Activated CD4-positive, alpha-beta memory T cell treated with anti-CD3 and anti-CD28 coated beads, Interleukin-2, amount 10 ng/mL, durations not matched to agents 7 days and 5 days (primary cell): ENCODE measurements at regions not wholly inside any gene's neighbourhood (a gene's known extent, or its start where the extent isn't known, plus 50 kb on each side); places are given as distances from the start of the nearest gene placed in this dataset.
"Not testable (repeated sequence)": the region's sequence is repeated elsewhere in the genome, so short reads cannot be mapped to it uniquely, and the experiment has no call there.

Experiments
- CTCF ChIA-PET: fragments of 350-600 bp; sonication (Branson Sonifier 250); formaldehyde crosslinking; loops from one replicate; lab custom pipeline; 2021; ENCODE audit warnings: antibody characterized with exemption, inconsistent platforms; lab: Charles Lee
- POLR2A ChIA-PET: fragments of 350-600 bp; sonication (Branson Sonifier 250); formaldehyde crosslinking; loops from one replicate; lab custom pipeline; 2021; ENCODE audit warnings: antibody characterized with exemption; lab: Charles Lee
- DNase-seq: peaks from one replicate; pipeline ENCODE4 v3.0.0-alpha.2; 2020
- H3K27ac Mint-ChIP-seq: one replicate; pipeline ENCODE4 v1.8.0; 2021; ENCODE audit warnings: mild to moderate bottlenecking, mixed read lengths
- H3K27me3 Mint-ChIP-seq: one replicate; pipeline ENCODE4 v1.8.0; 2021; ENCODE audit warnings: mixed read lengths
- H3K36me3 Mint-ChIP-seq: one replicate; pipeline ENCODE4 v1.8.0; 2021; ENCODE audit warnings: low read depth, mixed read lengths
- H3K4me1 Mint-ChIP-seq: one replicate; pipeline ENCODE4 v1.8.0; 2021; ENCODE audit warnings: mixed read lengths
- H3K4me3 Mint-ChIP-seq: one replicate; pipeline ENCODE4 v1.8.0; 2021; ENCODE audit warnings: mild to moderate bottlenecking, mixed read lengths
- H3K9me3 Mint-ChIP-seq: one replicate; pipeline ENCODE4 v1.8.0; 2021; ENCODE audit warnings: mixed read lengths

GRCh38 chr13:44690376-44690775 lies 114.2 kb upstream of the TSC22D1 start:
- H3K36me3 Mint-ChIP-seq: peaks cover 5% of the 10 kb centered on the region
- ChIA-PET POLR2A (no interaction called here), CTCF (no interaction called here)
- peaks cover 13% of the 10 kb centered on the region for H3K4me1 Mint-ChIP-seq
- H3K27me3 Mint-ChIP-seq: peaks cover 11% of the 10 kb centered on the region
- no peak for DNase-seq
- H3K9me3 Mint-ChIP-seq: peaks cover 10% of the 10 kb centered on the region
- no peak overlapping the region for H3K27ac Mint-ChIP-seq
- no peak overlapping the region for H3K4me3 Mint-ChIP-seq

GRCh38 chr13:44688652-44689051 lies 112.5 kb upstream of the TSC22D1 start:
- POLR2A ChIA-PET: no interaction called here
- peaks cover 15% of the 10 kb centered on the region for H3K4me1 Mint-ChIP-seq
- H3K36me3 Mint-ChIP-seq: peaks cover 5% of the 10 kb centered on the region
- peaks cover 10% of the 10 kb centered on the region for H3K9me3 Mint-ChIP-seq
- CTCF ChIA-PET: interaction anchor here (1.1 kb wide), 1 partner anchor 10 kb away, joined by 3 read pairs; no protein-coding TSS in a partner anchor
- DNase-seq: no peak
- no peak overlapping the region for H3K27ac Mint-ChIP-seq
- no peak overlapping the region for H3K4me3 Mint-ChIP-seq
- peaks cover 8% of the 10 kb centered on the region for H3K27me3 Mint-ChIP-seq

- Mint-ChIP-seq H3K27ac (no peak overlapping the region), H3K4me1 (peaks cover 15% of the 10 kb centered on the region), H3K9me3 (peaks cover 10% of the 10 kb centered on the region), H3K36me3 (peaks cover 5% of the 10 kb centered on the region), H3K27me3 (peaks cover 8% of the 10 kb centered on the region), H3K4me3 (no peak overlapping the region)
- ChIA-PET POLR2A (interaction anchor here (0.9 kb wide), 1 partner anchor 233 kb away, joined by 3 read pairs; no protein-coding TSS in a partner anchor), CTCF (no interaction called here)
- DNase-seq: no peak
These were observed 110.4 kb upstream of the TSC22D1 start for GRCh38 chr13:44686531-44686934.

GRCh38 chr13:44685641-44686040 lies 109.5 kb upstream of the TSC22D1 start:
- H3K4me1 Mint-ChIP-seq: peaks cover 15% of the 10 kb centered on the region
- H3K27me3 Mint-ChIP-seq: peaks cover 8% of the 10 kb centered on the region
- no peak overlapping the region for H3K27ac Mint-ChIP-seq
- H3K36me3 Mint-ChIP-seq: peaks cover 5% of the 10 kb centered on the region
- peaks cover 10% of the 10 kb centered on the region for H3K9me3 Mint-ChIP-seq
- ChIA-PET CTCF (no interaction called here), POLR2A (interaction anchor here (0.9 kb wide), 1 partner anchor 233 kb away, joined by 3 read pairs; no protein-coding TSS in a partner anchor)
- no peak for DNase-seq
- H3K4me3 Mint-ChIP-seq: no peak overlapping the region

- H3K4me3 Mint-ChIP-seq, H3K27me3 Mint-ChIP-seq, DNase-seq, POLR2A ChIA-PET, H3K27ac Mint-ChIP-seq, CTCF ChIA-PET, H3K36me3 Mint-ChIP-seq: not testable (repeated sequence)
- Mint-ChIP-seq H3K9me3 (peaks cover 10% of the 10 kb centered on the region), H3K4me1 (peaks cover 15% of the 10 kb centered on the region)
These were observed 106.3 kb upstream of the TSC22D1 start for GRCh38 chr13:44682416-44682815.

GRCh38 chr13:44680746-44681355 lies 104.7 kb upstream of the TSC22D1 start:
- no peaks in the 10 kb centered on the region for H3K27me3 Mint-ChIP-seq
- POLR2A ChIA-PET: no interaction called here
- peaks cover 2% of the 10 kb centered on the region for H3K9me3 Mint-ChIP-seq
- CTCF ChIA-PET: no interaction called here
- H3K4me3 Mint-ChIP-seq: no peak overlapping the region
- no peak for DNase-seq
- H3K4me1 Mint-ChIP-seq: peaks cover 6% of the 10 kb centered on the region
- no peak overlapping the region for H3K27ac Mint-ChIP-seq
- H3K36me3 Mint-ChIP-seq: no peaks in the 10 kb centered on the region

- no peak overlapping the region for H3K4me3 Mint-ChIP-seq
- DNase-seq: no peak
- POLR2A ChIA-PET: no interaction called here
- H3K27ac Mint-ChIP-seq: no peak overlapping the region
- H3K27me3 Mint-ChIP-seq: no peaks in the 10 kb centered on the region
- CTCF ChIA-PET: no interaction called here
- H3K36me3 Mint-ChIP-seq: no peaks in the 10 kb centered on the region
- no peaks in the 10 kb centered on the region for H3K9me3 Mint-ChIP-seq
- H3K4me1 Mint-ChIP-seq: no peaks in the 10 kb centered on the region
These were observed 103.5 kb upstream of the TSC22D1 start for GRCh38 chr13:44679597-44679996.

GRCh38 chr13:44678197-44678596 lies 102.1 kb upstream of the TSC22D1 start:
- H3K4me1 Mint-ChIP-seq: no peaks in the 10 kb centered on the region
- H3K27me3 Mint-ChIP-seq: no peaks in the 10 kb centered on the region
- H3K27ac Mint-ChIP-seq: no peak overlapping the region
- H3K36me3 Mint-ChIP-seq: no peaks in the 10 kb centered on the region
- ChIA-PET POLR2A (no interaction called here), CTCF (no interaction called here)
- DNase-seq: no peak
- no peak overlapping the region for H3K4me3 Mint-ChIP-seq
- H3K9me3 Mint-ChIP-seq: no peaks in the 10 kb centered on the region

- no peak overlapping the region for H3K4me3 Mint-ChIP-seq
- H3K27ac Mint-ChIP-seq: no peak overlapping the region
- H3K4me1 Mint-ChIP-seq: no peaks in the 10 kb centered on the region
- H3K27me3 Mint-ChIP-seq: no peaks in the 10 kb centered on the region
- no peak for DNase-seq
- CTCF ChIA-PET: no interaction called here
- POLR2A ChIA-PET: no interaction called here
- H3K36me3 Mint-ChIP-seq: no peaks in the 10 kb centered on the region
- no peaks in the 10 kb centered on the region for H3K9me3 Mint-ChIP-seq
These were observed 100.4 kb upstream of the TSC22D1 start for GRCh38 chr13:44676534-44676933.

- Mint-ChIP-seq H3K4me1 (no peaks in the 10 kb centered on the region), H3K27ac (no peak overlapping the region), H3K4me3 (no peak overlapping the region), H3K27me3 (peaks cover 4% of the 10 kb centered on the region), H3K9me3 (no peaks in the 10 kb centered on the region), H3K36me3 (no peaks in the 10 kb centered on the region)
- ChIA-PET POLR2A (no interaction called here), CTCF (no interaction called here)
- no peak for DNase-seq
These were observed 93.4 kb upstream of the TSC22D1 start for GRCh38 chr13:44669534-44669933.

- H3K4me3 Mint-ChIP-seq: no peak overlapping the region
- no peaks in the 10 kb centered on the region for H3K9me3 Mint-ChIP-seq
- CTCF ChIA-PET: no interaction called here
- DNase-seq: no peak
- H3K36me3 Mint-ChIP-seq: no peaks in the 10 kb centered on the region
- peaks cover 4% of the 10 kb centered on the region for H3K27me3 Mint-ChIP-seq
- H3K27ac Mint-ChIP-seq: no peak overlapping the region
- H3K4me1 Mint-ChIP-seq: no peaks in the 10 kb centered on the region
- POLR2A ChIA-PET: no interaction called here
These were observed 92.6 kb upstream of the TSC22D1 start for GRCh38 chr13:44668688-44669087.

- H3K4me1 Mint-ChIP-seq: no peaks in the 10 kb centered on the region
- ChIA-PET POLR2A (no interaction called here), CTCF (no interaction called here)
- H3K27ac Mint-ChIP-seq: no peak overlapping the region
- H3K36me3 Mint-ChIP-seq: no peaks in the 10 kb centered on the region
- no peak overlapping the region for H3K4me3 Mint-ChIP-seq
- no peaks in the 10 kb centered on the region for H3K9me3 Mint-ChIP-seq
- no peak for DNase-seq
- H3K27me3 Mint-ChIP-seq: peaks cover 8% of the 10 kb centered on the region
These were observed 91.8 kb upstream of the TSC22D1 start for GRCh38 chr13:44667943-44668342.

GRCh38 chr13:44666538-44666937 lies 90.4 kb upstream of the TSC22D1 start:
- H3K36me3 Mint-ChIP-seq, H3K27ac Mint-ChIP-seq, H3K4me1 Mint-ChIP-seq, POLR2A ChIA-PET, H3K4me3 Mint-ChIP-seq, H3K9me3 Mint-ChIP-seq, DNase-seq, CTCF ChIA-PET: not testable (repeated sequence)
- peaks cover 12% of the 10 kb centered on the region for H3K27me3 Mint-ChIP-seq

- Mint-ChIP-seq H3K27ac (no peak overlapping the region), H3K27me3 (peaks cover 18% of the 10 kb centered on the region), H3K9me3 (no peaks in the 10 kb centered on the region), H3K36me3 (no peaks in the 10 kb centered on the region), H3K4me3 (no peak overlapping the region), H3K4me1 (no peaks in the 10 kb centered on the region)
- no peak for DNase-seq
- POLR2A ChIA-PET: no interaction called here
- CTCF ChIA-PET: no interaction called here
These were observed 88.2 kb upstream of the TSC22D1 start for GRCh38 chr13:44664308-44664707.
